Muscle layer of colon (tissue), 2 donors: ENCODE measurements at regions not wholly inside any gene's neighbourhood (a gene's known extent, or its start where the extent isn't known, plus 50 kb on each side); places are given as distances from the start of the nearest gene placed in this dataset.

ENCODE experiments used
- H3K27ac ChIP-seq: one replicate; pipeline ENCODE4 v1.7.0; 2013; ENCODE audit warnings: low read depth, mild to moderate bottlenecking, low read length, moderate library complexity
- H3K27me3 ChIP-seq, 2 donors: one replicate each; pipeline ENCODE4 v1.7.0; 2013; ENCODE audit warnings: low read length in 2 of 2, mild to moderate bottlenecking in 2 of 2; ENCODE audit not compliant: insufficient read depth in 2 of 2, control insufficient read depth in 1 of 2
- H3K36me3 ChIP-seq: one replicate; pipeline ENCODE4 v1.7.0; 2013; ENCODE audit warnings: mild to moderate bottlenecking, low read length; ENCODE audit not compliant: insufficient read depth
- H3K4me1 ChIP-seq: one replicate; pipeline ENCODE4 v1.7.0; 2013; ENCODE audit warnings: mild to moderate bottlenecking, low read length; ENCODE audit not compliant: insufficient read depth
- H3K4me3 ChIP-seq, 2 donors: one replicate each; pipeline ENCODE4 v1.7.0; 2013; ENCODE audit warnings: low read length in 2 of 2, low read depth in 1 of 2, mild to moderate bottlenecking in 1 of 2, moderate library complexity in 1 of 2
- H3K9ac ChIP-seq: one replicate; pipeline ENCODE4 v1.7.0; 2013; ENCODE audit warnings: low read length
- H3K9me3 ChIP-seq: one replicate; pipeline ENCODE4 v1.7.0; 2013; ENCODE audit warnings: mild to moderate bottlenecking, low read length
- donor health status: abdominal sarcoma.
- donor health status: Adenocarcinoma of cecum.

GRCh38 chr2:122851972-122852531 lies 1096.6 kb downstream of the TSN start:
- no peak overlapping the region for H3K4me3 ChIP-seq

GRCh38 chr2:122856696-122857095 lies 1101.2 kb downstream of the TSN start:
- H3K4me3 ChIP-seq: no peak overlapping the region
- H3K9me3 ChIP-seq: no peaks in the 10 kb centered on the region
- H3K27ac ChIP-seq: no peak overlapping the region
- H3K36me3 ChIP-seq: no peaks in the 10 kb centered on the region
- no peaks in the 10 kb centered on the region for H3K4me1 ChIP-seq
- H3K27me3 ChIP-seq: no peaks in the 10 kb centered on the region
- no peak overlapping the region for H3K9ac ChIP-seq

More at GRCh38 chr2:122851972-122852531, 1096.6 kb downstream of the TSN start:
- Histone ChIP-seq H3K36me3 (no peaks in the 10 kb centered on the region), H3K9me3 (no peaks in the 10 kb centered on the region), H3K27ac (no peak overlapping the region), H3K4me1 (peaks cover 4% of the 10 kb centered on the region), H3K27me3 (no peaks in the 10 kb centered on the region), H3K9ac (no peak overlapping the region)

- H3K27me3 ChIP-seq: no peaks in the 10 kb centered on the region
- no peaks in the 10 kb centered on the region for H3K4me1 ChIP-seq
- no peak overlapping the region for H3K4me3 ChIP-seq
- no peaks in the 10 kb centered on the region for H3K9me3 ChIP-seq
- H3K36me3 ChIP-seq: no peaks in the 10 kb centered on the region
- H3K9ac ChIP-seq: no peak overlapping the region
- H3K27ac ChIP-seq: no peak overlapping the region
Observed at GRCh38 chr2:122858075-122858702, 1102.7 kb downstream of the TSN start.

- H3K9ac ChIP-seq: no peak overlapping the region
- no peaks in the 10 kb centered on the region for H3K4me1 ChIP-seq
- H3K36me3 ChIP-seq: no peaks in the 10 kb centered on the region
- no peak overlapping the region for H3K27ac ChIP-seq
- H3K4me3 ChIP-seq: no peak overlapping the region
- H3K27me3 ChIP-seq: no peaks in the 10 kb centered on the region
- no peaks in the 10 kb centered on the region for H3K9me3 ChIP-seq
Observed at GRCh38 chr2:122858813-122859212, 1103.4 kb downstream of the TSN start.

GRCh38 chr2:122859260-122859659 lies 1103.8 kb downstream of the TSN start:
- Histone ChIP-seq H3K4me1 (no peaks in the 10 kb centered on the region), H3K27ac (no peak overlapping the region), H3K27me3 (no peaks in the 10 kb centered on the region), H3K36me3 (no peaks in the 10 kb centered on the region), H3K9ac (no peak overlapping the region), H3K9me3 (no peaks in the 10 kb centered on the region), H3K4me3 (no peak overlapping the region)

- Histone ChIP-seq H3K27ac (no peak overlapping the region), H3K27me3 (no peaks in the 10 kb centered on the region), H3K9ac (no peak overlapping the region), H3K9me3 (no peaks in the 10 kb centered on the region), H3K4me3 (no peak overlapping the region), H3K4me1 (no peaks in the 10 kb centered on the region), H3K36me3 (no peaks in the 10 kb centered on the region)
Observed at GRCh38 chr2:122863532-122863931, 1108.1 kb downstream of the TSN start.

GRCh38 chr2:122864728-122865127 lies 1109.3 kb downstream of the TSN start:
- Histone ChIP-seq H3K27me3 (no peaks in the 10 kb centered on the region), H3K36me3 (no peaks in the 10 kb centered on the region), H3K9ac (no peak overlapping the region), H3K27ac (no peak overlapping the region), H3K4me3 (no peak overlapping the region), H3K4me1 (no peaks in the 10 kb centered on the region), H3K9me3 (no peaks in the 10 kb centered on the region)

- H3K27ac ChIP-seq: no peak overlapping the region
- no peaks in the 10 kb centered on the region for H3K27me3 ChIP-seq
- H3K4me3 ChIP-seq: no peak overlapping the region
- H3K36me3 ChIP-seq: no peaks in the 10 kb centered on the region
- H3K4me1 ChIP-seq: no peaks in the 10 kb centered on the region
- no peak overlapping the region for H3K9ac ChIP-seq
- H3K9me3 ChIP-seq: no peaks in the 10 kb centered on the region
Observed at GRCh38 chr2:122866095-122866494, 1110.6 kb downstream of the TSN start.

GRCh38 chr2:122867941-122868340 lies 1112.5 kb downstream of the TSN start:
- Histone ChIP-seq H3K9ac (no peak overlapping the region), H3K4me1 (no peaks in the 10 kb centered on the region), H3K27ac (no peak overlapping the region), H3K36me3 (no peaks in the 10 kb centered on the region), H3K27me3 (no peaks in the 10 kb centered on the region), H3K4me3 (no peak overlapping the region), H3K9me3 (no peaks in the 10 kb centered on the region)

- no peak overlapping the region for H3K27ac ChIP-seq
- H3K4me1 ChIP-seq: no peaks in the 10 kb centered on the region
- H3K9ac ChIP-seq: no peak overlapping the region
- H3K9me3 ChIP-seq: no peaks in the 10 kb centered on the region
- H3K36me3 ChIP-seq: no peaks in the 10 kb centered on the region
- no peaks in the 10 kb centered on the region for H3K27me3 ChIP-seq
- no peak overlapping the region for H3K4me3 ChIP-seq
Observed at GRCh38 chr2:122868646-122869275, 1113.3 kb downstream of the TSN start.

GRCh38 chr2:122873951-122874350 lies 1118.5 kb downstream of the TSN start:
- Histone ChIP-seq H3K27me3 (no peaks in the 10 kb centered on the region), H3K9ac (no peak overlapping the region), H3K4me3 (no peak overlapping the region), H3K36me3 (no peaks in the 10 kb centered on the region), H3K9me3 (no peaks in the 10 kb centered on the region), H3K4me1 (no peaks in the 10 kb centered on the region), H3K27ac (no peak overlapping the region)
